Caco-2 (cell line): ENCODE measurements at regions not wholly inside any gene's neighbourhood (a gene's known extent, or its start where the extent isn't known, plus 50 kb on each side); places are given as distances from the start of the nearest gene placed in this dataset.

Experiments
- BruUV-seq: library from RNA; stranded (reverse); fragments of 400-500 nt; replicated peaks from 2 replicates; lab custom pipeline; 2021; lab: Mats Ljungman, UMichigan
- CTCF ChIA-PET: fragments of 300-600 bp; sonication (Branson Sonifier 250); formaldehyde crosslinking; loops from one replicate; lab custom pipeline; 2022; ENCODE audit warnings: antibody characterized with exemption; lab: Charles Lee
- POLR2A ChIA-PET: fragments of 300-600 bp; sonication (Branson Sonifier 250); formaldehyde crosslinking; loops from one replicate; lab custom pipeline; 2022; ENCODE audit warnings: antibody characterized with exemption; lab: Charles Lee
- DNase-seq, 2 experiments: peaks; one replicate each; pipeline versions ENCODE4 v3.0.0 to v3.0.0-alpha.2; 2020 to 2022
- H3K27me3 ChIP-seq: replicated peaks from 2 replicates; pipeline ENCODE4 v1.6.0; 2011; ENCODE audit warnings: low read length; ENCODE audit not compliant: control insufficient read depth, insufficient read depth
- H3K36me3 ChIP-seq: 2 replicates; pipeline ENCODE4 v1.5.1; 2011; ENCODE audit warnings: low read length; ENCODE audit not compliant: control insufficient read depth, insufficient read depth
- H3K4me1 ChIP-seq: fragments of 250-450 bp; sonication (Bioruptor Pico); 2 replicates; pipeline ENCODE4 v1.5.1; 2020; ENCODE audit warnings: mild to moderate bottlenecking
- H3K4me3 ChIP-seq: 2 replicates; pipeline ENCODE4 v1.5.1; 2011; ENCODE audit warnings: low read depth, mild to moderate bottlenecking, control low read depth, low read length
- H3K9me3 ChIP-seq: fragments of 250-450 bp; sonication (Bioruptor Pico); 2 replicates; pipeline ENCODE4 v1.5.1; 2020; ENCODE audit warnings: mild to moderate bottlenecking, moderate library complexity
- H3K27ac Mint-ChIP-seq: one replicate; pipeline ENCODE4 v1.8.0; 2022; ENCODE audit warnings: mixed read lengths; ENCODE audit not compliant: unreplicated experiment
- H3K27me3 Mint-ChIP-seq: one replicate; pipeline ENCODE4 v1.8.0; 2022; ENCODE audit warnings: mixed read lengths; ENCODE audit not compliant: insufficient read depth, unreplicated experiment
- H3K36me3 Mint-ChIP-seq: one replicate; pipeline ENCODE4 v1.8.0; 2022; ENCODE audit warnings: mild to moderate bottlenecking, mixed read lengths; ENCODE audit not compliant: insufficient read depth, unreplicated experiment
- H3K4me1 Mint-ChIP-seq: one replicate; pipeline ENCODE4 v1.8.0; 2022; ENCODE audit warnings: low read depth, mixed read lengths; ENCODE audit not compliant: unreplicated experiment
- H3K4me3 Mint-ChIP-seq: one replicate; pipeline ENCODE4 v1.8.0; 2022; ENCODE audit warnings: mild to moderate bottlenecking, moderate library complexity, mixed read lengths; ENCODE audit not compliant: unreplicated experiment
- H3K9me3 Mint-ChIP-seq: one replicate; pipeline ENCODE4 v1.8.0; 2022; ENCODE audit warnings: mixed read lengths; ENCODE audit not compliant: unreplicated experiment
- intact Hi-C: fragments of 100-400 bp; cut with micrococcal nuclease; formaldehyde crosslinking; loops from one replicate; pipeline ENCODE4 v1.10.0; 2022; ENCODE audit not compliant: unreplicated experiment
- TF ChIP-seq, protein P1 (sequence below), 2 experiments: fragments of 200-600 bp in 1 of 2; IDR thresholded peaks; 1 replicate in 1 of 2; 2 replicates in 1 of 2; pipeline versions ENCODE4 v1.5.1 to v1.8.0; 2011 to 2022; ENCODE audit warnings: antibody characterized with exemption in 1 of 2, control low read depth in 1 of 2, inconsistent platforms in 1 of 2, low read depth in 1 of 2, low read length in 1 of 2, mild to moderate bottlenecking in 1 of 2, moderate library complexity in 1 of 2; ENCODE audit not compliant: insufficient read depth in 1 of 2, severe bottlenecking in 1 of 2, unreplicated experiment in 1 of 2

DNA sequence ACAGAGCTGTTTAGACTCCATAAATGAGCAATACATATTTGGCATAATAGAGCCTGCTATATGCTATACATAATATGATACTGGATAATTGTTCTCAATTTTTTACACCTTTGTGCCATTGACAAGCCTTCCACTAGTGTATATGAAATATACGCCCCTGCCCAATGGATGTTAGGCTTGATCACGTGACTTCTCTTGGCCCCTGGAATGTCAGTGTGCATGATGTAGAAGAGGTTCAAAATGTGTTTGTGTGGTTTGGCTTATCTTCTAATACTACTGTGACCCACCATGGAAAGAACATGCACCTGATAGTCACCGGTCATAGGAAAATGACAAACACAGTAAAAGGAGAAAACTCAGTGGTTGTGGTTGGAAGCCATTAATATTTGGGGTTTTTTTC is 479.4 kb downstream of the PCDH20 start:
- Histone ChIP-seq H3K36me3 (no peaks in the 10 kb centered on the region; the same call in 1 of the 2 replicates), H3K4me1 (0 out of 2 replicates have a peak, but pooled peaks cover 8% of the 10 kb centered on the region), H3K4me3 (no peak overlapping the region), H3K27me3 (no peaks in the 10 kb centered on the region; the same call in 1 of the 2 replicates), H3K9me3 (no peaks in the 10 kb centered on the region)
- ChIA-PET CTCF (no interaction called here), POLR2A (no interaction called here)
- BruUV-seq = no TSS peak
- Mint-ChIP-seq H3K27me3 (no peaks in the 10 kb centered on the region), H3K27ac (no peak overlapping the region), H3K9me3 (no peaks in the 10 kb centered on the region), H3K4me1 (no peaks in the 10 kb centered on the region), H3K4me3 (no peak overlapping the region), H3K36me3 (no peaks in the 10 kb centered on the region)
- intact Hi-C loops = no loop called here
- no peak for DNase-seq
- TF ChIP-seq, protein P1, sequence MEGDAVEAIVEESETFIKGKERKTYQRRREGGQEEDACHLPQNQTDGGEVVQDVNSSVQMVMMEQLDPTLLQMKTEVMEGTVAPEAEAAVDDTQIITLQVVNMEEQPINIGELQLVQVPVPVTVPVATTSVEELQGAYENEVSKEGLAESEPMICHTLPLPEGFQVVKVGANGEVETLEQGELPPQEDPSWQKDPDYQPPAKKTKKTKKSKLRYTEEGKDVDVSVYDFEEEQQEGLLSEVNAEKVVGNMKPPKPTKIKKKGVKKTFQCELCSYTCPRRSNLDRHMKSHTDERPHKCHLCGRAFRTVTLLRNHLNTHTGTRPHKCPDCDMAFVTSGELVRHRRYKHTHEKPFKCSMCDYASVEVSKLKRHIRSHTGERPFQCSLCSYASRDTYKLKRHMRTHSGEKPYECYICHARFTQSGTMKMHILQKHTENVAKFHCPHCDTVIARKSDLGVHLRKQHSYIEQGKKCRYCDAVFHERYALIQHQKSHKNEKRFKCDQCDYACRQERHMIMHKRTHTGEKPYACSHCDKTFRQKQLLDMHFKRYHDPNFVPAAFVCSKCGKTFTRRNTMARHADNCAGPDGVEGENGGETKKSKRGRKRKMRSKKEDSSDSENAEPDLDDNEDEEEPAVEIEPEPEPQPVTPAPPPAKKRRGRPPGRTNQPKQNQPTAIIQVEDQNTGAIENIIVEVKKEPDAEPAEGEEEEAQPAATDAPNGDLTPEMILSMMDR (IDR thresholded peaks at IDR 0.05; ENCODE audit: insufficient read depth in 1 of 2, low read depth in 1 of 2, low read length in 1 of 2, severe bottlenecking in 1 of 2, unreplicated experiment in 1 of 2) = no peak

DNA sequence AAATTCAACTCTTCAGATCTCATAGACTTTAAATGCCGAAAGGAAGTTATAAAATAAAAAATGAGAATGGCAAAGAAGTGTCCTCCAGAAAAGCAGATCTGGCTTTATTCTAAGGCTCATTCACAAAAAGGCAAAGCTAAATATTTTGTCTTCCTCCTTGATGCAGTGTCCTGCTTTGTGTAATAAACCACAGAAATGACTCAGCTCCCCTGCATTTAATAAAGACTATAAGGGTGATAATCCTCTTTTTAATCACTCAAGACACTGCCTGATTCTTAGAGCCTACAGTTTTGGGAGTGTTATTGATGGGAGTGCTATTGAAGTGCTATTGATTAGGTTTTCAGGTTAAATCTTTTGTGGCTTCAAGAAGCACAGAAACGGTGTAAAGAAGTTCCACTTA is 482.0 kb downstream of the PCDH20 start:
- H3K27me3 Mint-ChIP-seq = no peaks in the 10 kb centered on the region
- Histone ChIP-seq H3K9me3 (no peaks in the 10 kb centered on the region), H3K36me3 (no peaks in the 10 kb centered on the region; the same call in 1 of the 2 replicates), H3K4me3 (no peak overlapping the region), H3K27me3 (no peaks in the 10 kb centered on the region), H3K4me1 (0 out of 2 replicates have a peak, but pooled peaks cover 8% of the 10 kb centered on the region)
- ChIA-PET POLR2A (no interaction called here), CTCF (no interaction called here)
- H3K4me1 Mint-ChIP-seq = no peaks in the 10 kb centered on the region
- DNase-seq = no peak
- H3K4me3 Mint-ChIP-seq = no peak overlapping the region
- intact Hi-C loops = no loop called here
- no peaks in the 10 kb centered on the region for H3K36me3 Mint-ChIP-seq
- no peak overlapping the region for H3K27ac Mint-ChIP-seq
- TF ChIP-seq, protein P1 (IDR thresholded peaks at IDR 0.05; ENCODE audit: insufficient read depth in 1 of 2, low read depth in 1 of 2, low read length in 1 of 2, severe bottlenecking in 1 of 2, unreplicated experiment in 1 of 2) = no peak
- no peaks in the 10 kb centered on the region for H3K9me3 Mint-ChIP-seq
- no TSS peak for BruUV-seq

DNA sequence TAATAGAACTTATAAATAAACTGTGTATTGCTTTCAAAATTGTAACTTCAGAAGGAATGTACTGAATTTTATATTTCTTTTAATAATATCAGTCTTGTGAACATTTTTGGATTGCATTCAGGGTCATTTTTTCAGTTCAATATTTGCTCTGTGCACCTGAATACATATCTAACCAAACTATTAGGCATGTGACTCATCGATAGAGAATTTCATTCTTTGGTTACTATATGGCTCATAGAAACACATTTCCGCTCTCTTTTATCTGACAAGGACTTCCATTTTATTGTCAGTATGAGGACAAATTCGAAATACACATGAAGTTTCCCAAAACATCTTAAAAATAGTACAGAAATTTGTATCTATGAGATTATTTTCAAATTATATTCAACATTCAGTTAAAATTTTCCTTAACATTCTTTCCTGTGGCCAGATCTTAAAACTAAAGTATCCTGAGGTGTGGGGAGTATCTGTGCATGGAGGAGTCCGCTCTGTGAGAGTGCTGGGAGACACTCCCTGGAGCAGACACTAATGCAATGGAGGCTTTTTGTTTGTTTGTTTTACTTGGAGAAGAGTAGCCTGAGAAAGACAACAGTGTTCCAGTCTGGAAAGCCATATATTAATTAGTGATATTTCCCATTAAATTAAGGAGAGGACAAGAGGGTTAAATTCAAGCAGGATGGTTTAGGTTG is 483.6 kb downstream of the PCDH20 start:
- Histone ChIP-seq H3K9me3 (no peaks in the 10 kb centered on the region), H3K36me3 (no peaks in the 10 kb centered on the region; the same call in 1 of the 2 replicates), H3K4me1 (0 out of 2 replicates have a peak, but pooled peaks cover 8% of the 10 kb centered on the region), H3K4me3 (no peak overlapping the region), H3K27me3 (no peaks in the 10 kb centered on the region)
- no peaks in the 10 kb centered on the region for H3K9me3 Mint-ChIP-seq
- H3K27ac Mint-ChIP-seq = no peak overlapping the region
- no peaks in the 10 kb centered on the region for H3K36me3 Mint-ChIP-seq
- TF ChIP-seq, protein P1 (IDR thresholded peaks at IDR 0.05; ENCODE audit: insufficient read depth in 1 of 2, low read depth in 1 of 2, low read length in 1 of 2, severe bottlenecking in 1 of 2, unreplicated experiment in 1 of 2) = no peak
- no peak overlapping the region for H3K4me3 Mint-ChIP-seq
- no peak for DNase-seq
- no peaks in the 10 kb centered on the region for H3K4me1 Mint-ChIP-seq
- POLR2A ChIA-PET = no interaction called here
- intact Hi-C loops = no loop called here
- no peaks in the 10 kb centered on the region for H3K27me3 Mint-ChIP-seq
- no TSS peak for BruUV-seq
- CTCF ChIA-PET = no interaction called here
